HG02623 (cell line): ENCODE measurements at regions not wholly inside any gene's neighbourhood (a gene's known extent, or its start where the extent isn't known, plus 50 kb on each side); places are given as distances from the start of the nearest gene placed in this dataset.
"Not testable (repeated sequence)": the region's sequence is repeated elsewhere in the genome, so short reads cannot be mapped to it uniquely, and the experiment has no call there.

ENCODE experiments used
- ATAC-seq: cut with Tn5 transposase; IDR thresholded peaks from one replicate; pipeline ENCODE4 v1.9.1; 2021; ENCODE audit warnings: moderate library complexity; ENCODE audit not compliant: unreplicated experiment

GRCh38 chr14:49250109-49250508, 336.1 kb downstream of the RPS29 start:
- no peak for ATAC-seq

- ATAC-seq, result no peak
Observed at GRCh38 chr14:49249022-49249421, 337.2 kb downstream of the RPS29 start.

GRCh38 chr14:49243777-49244176, 342.4 kb downstream of the RPS29 start:
- ATAC-seq, result not testable (repeated sequence)

- ATAC-seq, result no peak
Observed at GRCh38 chr14:49240383-49240782, 345.8 kb downstream of the RPS29 start.

GRCh38 chr14:49228552-49228951, 357.6 kb downstream of the RPS29 start:
- no peak for ATAC-seq

GRCh38 chr14:49221316-49221715, 364.9 kb downstream of the RPS29 start:
- no peak for ATAC-seq

GRCh38 chr14:49220492-49220891, 365.7 kb downstream of the RPS29 start:
- ATAC-seq, result no peak

GRCh38 chr14:49218436-49219092, 367.6 kb downstream of the RPS29 start:
- no peak for ATAC-seq

- ATAC-seq, result no peak
Observed at GRCh38 chr14:49212721-49213120, 373.5 kb downstream of the RPS29 start.

GRCh38 chr14:49209416-49209815, 376.8 kb downstream of the RPS29 start:
- ATAC-seq, result no peak

- ATAC-seq, result no peak
Observed at GRCh38 chr14:49206828-49207227, 379.4 kb downstream of the RPS29 start.

GRCh38 chr14:49203676-49204075, 382.5 kb downstream of the RPS29 start:
- ATAC-seq, result no peak

GRCh38 chr14:49199159-49199558, 387.0 kb downstream of the RPS29 start:
- no peak for ATAC-seq

GRCh38 chr14:49196327-49196726, 389.9 kb downstream of the RPS29 start:
- ATAC-seq, result no peak

- ATAC-seq, result no peak
Observed at GRCh38 chr14:49194067-49194466, 392.1 kb downstream of the RPS29 start.

- ATAC-seq, result peak; percentile 97
Observed at GRCh38 chr14:49193332-49194065, 392.7 kb downstream of the RPS29 start.

GRCh38 chr14:49191380-49191779, 394.8 kb downstream of the RPS29 start:
- ATAC-seq, result no peak

- no peak for ATAC-seq
Observed at GRCh38 chr14:49189375-49189774, 396.8 kb downstream of the RPS29 start.

GRCh38 chr14:49187799-49188198, 398.4 kb downstream of the RPS29 start:
- ATAC-seq, result no peak

GRCh38 chr14:49173765-49174373, 412.3 kb downstream of the RPS29 start:
- peak; percentile 98 for ATAC-seq

- no peak for ATAC-seq
Observed at GRCh38 chr14:49164074-49164473, 422.1 kb downstream of the RPS29 start.

- no peak for ATAC-seq
Observed at GRCh38 chr14:49160983-49161382, 425.2 kb downstream of the RPS29 start.
